ENCODE measurements at regions not wholly inside any gene's neighbourhood (a gene's known extent, or its start where the extent isn't known, plus 50 kb on each side); places are given as distances from the start of the nearest gene placed in this dataset.

DNA sequence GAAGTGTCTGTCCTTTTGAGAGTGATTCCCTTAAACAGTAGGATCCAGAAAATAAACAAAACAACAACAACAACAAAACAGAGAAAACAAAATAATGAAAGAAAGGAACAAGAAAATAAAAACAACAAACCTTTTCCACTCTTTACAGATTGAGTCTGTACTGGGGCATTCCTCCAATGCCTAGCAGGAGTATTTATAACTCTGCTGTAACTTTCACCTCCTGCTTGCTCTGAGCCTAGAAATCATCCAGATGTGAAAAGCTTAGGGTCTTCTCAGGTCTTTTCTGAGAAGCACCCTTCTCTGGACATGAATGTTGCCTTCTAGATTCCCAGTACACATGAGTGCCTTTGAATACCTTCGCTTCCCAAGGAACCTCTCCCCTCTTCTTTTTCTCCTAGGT, 1239.4 kb downstream of the CNTNAP5 start:
- Histone ChIP-seq H3K27me3 (no peaks in the 10 kb centered on the region), H3K27ac (no peak overlapping the region), H3K9me3 (no peaks in the 10 kb centered on the region), H3K36me3 (no peaks in the 10 kb centered on the region), H3K4me3 (replicated peaks in 1 of 3) (no peak overlapping the region), H3K4me1 (no peaks in the 10 kb centered on the region)
- no peak for DNase-seq
- WGBS, 2 donors: 74 to 88% methylated on average over 1 of the region's 1 CpG
- no peak for TF ChIP-seq POLR2A (IDR thresholded peaks at IDR 0.05)
- TF ChIP-seq, protein P1, sequence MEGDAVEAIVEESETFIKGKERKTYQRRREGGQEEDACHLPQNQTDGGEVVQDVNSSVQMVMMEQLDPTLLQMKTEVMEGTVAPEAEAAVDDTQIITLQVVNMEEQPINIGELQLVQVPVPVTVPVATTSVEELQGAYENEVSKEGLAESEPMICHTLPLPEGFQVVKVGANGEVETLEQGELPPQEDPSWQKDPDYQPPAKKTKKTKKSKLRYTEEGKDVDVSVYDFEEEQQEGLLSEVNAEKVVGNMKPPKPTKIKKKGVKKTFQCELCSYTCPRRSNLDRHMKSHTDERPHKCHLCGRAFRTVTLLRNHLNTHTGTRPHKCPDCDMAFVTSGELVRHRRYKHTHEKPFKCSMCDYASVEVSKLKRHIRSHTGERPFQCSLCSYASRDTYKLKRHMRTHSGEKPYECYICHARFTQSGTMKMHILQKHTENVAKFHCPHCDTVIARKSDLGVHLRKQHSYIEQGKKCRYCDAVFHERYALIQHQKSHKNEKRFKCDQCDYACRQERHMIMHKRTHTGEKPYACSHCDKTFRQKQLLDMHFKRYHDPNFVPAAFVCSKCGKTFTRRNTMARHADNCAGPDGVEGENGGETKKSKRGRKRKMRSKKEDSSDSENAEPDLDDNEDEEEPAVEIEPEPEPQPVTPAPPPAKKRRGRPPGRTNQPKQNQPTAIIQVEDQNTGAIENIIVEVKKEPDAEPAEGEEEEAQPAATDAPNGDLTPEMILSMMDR (IDR thresholded peaks at IDR 0.05): no peak
- intact Hi-C loops (cut with DNase I): no loop called here

DNA sequence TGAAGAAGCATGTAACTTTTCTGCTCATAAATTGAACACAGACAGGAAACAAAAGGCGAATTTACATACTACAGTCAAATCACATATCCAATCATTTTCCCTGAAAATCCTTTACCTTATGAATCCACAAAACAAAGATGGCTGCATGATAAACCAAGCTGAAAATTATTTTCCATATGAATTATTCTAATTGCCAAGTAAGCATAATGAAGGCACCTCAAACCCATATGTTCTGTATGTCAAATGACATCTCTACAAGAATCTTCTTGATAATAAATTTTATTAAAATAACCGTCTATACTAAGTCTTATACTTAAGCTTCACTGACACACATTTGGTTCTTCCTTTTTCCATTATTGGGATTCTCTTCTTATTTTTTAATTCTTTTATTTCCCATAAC, 1242.6 kb downstream of the CNTNAP5 start:
- DNase-seq: no peak
- intact Hi-C loops (cut with DNase I): no loop called here

DNA sequence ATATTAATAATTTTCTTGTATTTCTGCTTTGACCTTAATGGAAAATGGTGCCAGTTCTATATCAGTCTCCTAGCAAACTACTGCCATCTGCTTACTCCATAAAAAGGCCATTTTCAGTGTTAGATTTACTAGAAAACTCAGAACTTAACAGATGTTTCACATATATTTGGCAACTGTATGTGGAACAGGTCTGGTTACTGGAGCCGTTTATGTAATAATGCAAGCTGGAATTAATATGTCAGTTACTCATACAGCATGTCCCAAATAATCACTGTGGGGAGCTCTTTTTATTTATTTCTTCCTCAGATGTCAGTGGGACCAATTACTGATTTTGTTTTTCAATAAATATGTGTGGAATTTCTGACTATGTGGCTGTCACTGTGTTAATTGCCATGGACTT, 1247.6 kb downstream of the CNTNAP5 start:
- intact Hi-C loops (cut with DNase I): no loop called here
- H3K27me3 ChIP-seq: no peaks in the 10 kb centered on the region
- H3K27ac ChIP-seq: no peak overlapping the region
- no peaks in the 10 kb centered on the region for H3K4me1 ChIP-seq
- H3K36me3 ChIP-seq: no peaks in the 10 kb centered on the region
- H3K4me3 ChIP-seq (replicated peaks in 1 of 3): no peak overlapping the region
- TF ChIP-seq, protein P1 (IDR thresholded peaks at IDR 0.05): no peak
- TF ChIP-seq POLR2A (IDR thresholded peaks at IDR 0.05): no peak
- no peaks in the 10 kb centered on the region for H3K9me3 ChIP-seq
- DNase-seq: no peak
- WGBS, 2 donors: 71 to 79% methylated on average over 1 of the region's 1 CpG

More for the DNA sequence above, 1242.6 kb downstream of the CNTNAP5 start:
- WGBS, 2 donors: 83 to 90% methylated on average over 2 of the region's 2 CpGs
- Histone ChIP-seq H3K27ac (no peak overlapping the region), H3K27me3 (no peaks in the 10 kb centered on the region), H3K36me3 (no peaks in the 10 kb centered on the region), H3K9me3 (no peaks in the 10 kb centered on the region), H3K4me3 (replicated peaks in 1 of 3) (no peak overlapping the region), H3K4me1 (no peaks in the 10 kb centered on the region)
- TF ChIP-seq POLR2A (IDR thresholded peaks at IDR 0.05): no peak
- TF ChIP-seq, protein P1 (IDR thresholded peaks at IDR 0.05): no peak

DNA sequence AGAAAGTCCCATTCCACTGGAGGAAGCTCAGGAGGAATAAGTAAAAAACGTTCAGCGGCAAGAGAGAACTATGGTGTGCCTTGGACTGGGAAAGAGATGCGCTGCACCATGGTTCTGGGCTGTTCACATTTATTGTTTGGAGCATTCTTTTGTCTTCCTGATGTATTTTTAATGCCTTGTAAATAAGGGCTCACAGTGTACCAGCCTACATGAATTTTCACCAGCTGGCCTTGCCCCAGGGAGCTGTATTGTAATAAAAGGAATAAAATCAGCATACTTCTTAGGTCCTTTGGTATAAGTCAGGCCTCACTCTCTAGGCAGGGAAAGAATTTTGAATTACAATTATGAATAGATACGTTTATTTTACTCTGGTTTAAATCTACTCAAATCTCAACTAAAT, 1249.6 kb downstream of the CNTNAP5 start:
- WGBS, 2 donors: 87 to 88% methylated on average over 4 of the region's 4 CpGs
- Histone ChIP-seq H3K4me3 (replicated peaks in 1 of 3) (no peak overlapping the region), H3K9me3 (no peaks in the 10 kb centered on the region), H3K27me3 (no peaks in the 10 kb centered on the region), H3K4me1 (no peaks in the 10 kb centered on the region), H3K36me3 (no peaks in the 10 kb centered on the region), H3K27ac (no peak overlapping the region)
- intact Hi-C loops (cut with DNase I): no loop called here
- TF ChIP-seq POLR2A (IDR thresholded peaks at IDR 0.05): no peak
- TF ChIP-seq, protein P1 (IDR thresholded peaks at IDR 0.05): no peak
- DNase-seq: no peak

DNA sequence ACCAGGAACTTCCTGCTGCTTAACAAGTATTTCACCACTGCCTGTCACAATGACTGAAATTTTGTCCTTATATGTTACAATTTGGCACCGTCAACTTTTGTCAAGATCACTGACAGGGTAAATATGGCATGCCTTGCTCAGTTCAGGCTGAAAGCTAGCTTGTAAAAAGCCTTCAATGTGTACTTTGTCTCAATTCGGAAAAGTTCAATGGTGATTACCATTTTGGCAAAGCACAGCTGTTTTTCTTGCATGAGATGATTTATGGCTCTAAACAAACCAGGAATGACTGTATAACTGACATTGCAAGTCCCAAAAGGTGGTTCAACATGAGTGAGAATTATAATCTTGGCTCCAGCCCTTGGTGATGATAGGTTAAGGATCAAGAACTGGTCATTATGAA, 1255.2 kb downstream of the CNTNAP5 start:
- Histone ChIP-seq H3K4me1 (no peaks in the 10 kb centered on the region), H3K36me3 (no peaks in the 10 kb centered on the region), H3K9me3 (no peaks in the 10 kb centered on the region), H3K4me3 (replicated peaks in 1 of 3) (no peak overlapping the region), H3K27ac (no peak overlapping the region), H3K27me3 (no peaks in the 10 kb centered on the region)
- DNase-seq: no peak
- intact Hi-C loops (cut with DNase I): no loop called here
- TF ChIP-seq POLR2A (IDR thresholded peaks at IDR 0.05): no peak
- TF ChIP-seq, protein P1 (IDR thresholded peaks at IDR 0.05): no peak
- WGBS, 2 donors: 60 to 68% methylated on average over 2 of the region's 2 CpGs
